MCF 10A (cell line): ENCODE measurements at regions not wholly inside any gene's neighbourhood (a gene's known extent, or its start where the extent isn't known, plus 50 kb on each side); places are given as distances from the start of the nearest gene placed in this dataset.

Experiments
- BruUV-seq: library from RNA; stranded (reverse); fragments of 400-500 nt; replicated peaks from 2 replicates; lab custom pipeline; 2021; lab: Mats Ljungman, UMichigan
- CTCF ChIA-PET: fragments of 300-600 bp; sonication (Branson Sonifier 250); formaldehyde crosslinking; extraction: SDS; loops from one replicate; lab custom pipeline; 2021; ENCODE audit warnings: antibody characterized with exemption, inconsistent platforms; lab: Yijun Ruan, JAX
- POLR2A ChIA-PET: fragments of 300-600, 350-650 bp; sonication (Branson Sonifier 250); formaldehyde crosslinking; extraction: SDS; loops from one replicate; lab custom pipeline; 2020; ENCODE audit warnings: antibody characterized with exemption, inconsistent platforms; lab: Yijun Ruan, JAX
- DNase-seq: peaks from one replicate; pipeline ENCODE4 v3.0.0-alpha.2; 2018; ENCODE audit not compliant: unreplicated experiment
- H3K27ac Mint-ChIP-seq: one replicate; pipeline ENCODE4 v1.8.0; 2022; ENCODE audit warnings: mild to moderate bottlenecking, low read depth, mixed read lengths; ENCODE audit not compliant: unreplicated experiment
- H3K27me3 Mint-ChIP-seq: one replicate; pipeline ENCODE4 v1.8.0; 2022; ENCODE audit warnings: mixed read lengths; ENCODE audit not compliant: insufficient read depth, unreplicated experiment
- H3K36me3 Mint-ChIP-seq: one replicate; pipeline ENCODE4 v1.8.0; 2022; ENCODE audit warnings: mild to moderate bottlenecking, moderate library complexity, mixed read lengths; ENCODE audit not compliant: insufficient read depth, unreplicated experiment
- H3K4me1 Mint-ChIP-seq: one replicate; pipeline ENCODE4 v1.8.0; 2022; ENCODE audit warnings: mixed read lengths; ENCODE audit not compliant: insufficient read depth, unreplicated experiment
- H3K4me3 Mint-ChIP-seq: one replicate; pipeline ENCODE4 v1.8.0; 2022; ENCODE audit warnings: mild to moderate bottlenecking, moderate library complexity, mixed read lengths; ENCODE audit not compliant: unreplicated experiment
- H3K9me3 Mint-ChIP-seq: one replicate; pipeline ENCODE4 v1.8.0; 2022; ENCODE audit warnings: mixed read lengths; ENCODE audit not compliant: unreplicated experiment
- intact Hi-C: fragments of 100-400 bp; cut with micrococcal nuclease; formaldehyde crosslinking; loops from 2 replicates; pipeline ENCODE4 v1.14.1; 2022
- TF ChIP-seq, protein P1 (sequence below): fragments of 200-600 bp; IDR thresholded peaks from one replicate; pipeline ENCODE4 v1.8.0; 2022; ENCODE audit warnings: antibody characterized with exemption, mild to moderate bottlenecking; ENCODE audit not compliant: unreplicated experiment

DNA sequence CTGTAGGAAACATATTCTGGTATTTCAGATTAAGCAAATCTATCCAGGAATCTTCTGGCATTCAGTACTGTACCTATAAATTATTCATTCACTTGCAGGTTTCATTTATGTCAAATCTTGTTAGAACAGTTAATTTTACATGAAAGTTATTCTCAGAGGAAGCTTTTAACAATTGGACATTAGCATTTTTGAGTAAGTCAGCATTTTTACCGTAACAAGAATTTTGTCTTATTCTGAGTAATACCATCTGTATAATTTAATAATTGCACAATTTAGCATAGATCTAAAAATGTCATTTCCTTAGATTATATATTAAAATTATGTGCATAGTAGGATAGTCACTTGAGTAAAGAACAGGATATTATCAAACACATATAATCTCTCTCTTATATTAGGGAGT lies 764.8 kb upstream of the LRFN5 start:
- CTCF ChIA-PET = no interaction called here
- no peak overlapping the region for H3K27ac Mint-ChIP-seq
- H3K27me3 Mint-ChIP-seq = no peaks in the 10 kb centered on the region
- no peaks in the 10 kb centered on the region for H3K4me1 Mint-ChIP-seq
- no peak overlapping the region for H3K4me3 Mint-ChIP-seq
- no peak for DNase-seq
- H3K9me3 Mint-ChIP-seq = peaks cover 7% of the 10 kb centered on the region
- POLR2A ChIA-PET = interaction anchor here (0.7 kb wide), 1 partner anchor 625 kb away, joined by 3 read pairs; no protein-coding TSS in a partner anchor
- H3K36me3 Mint-ChIP-seq = no peaks in the 10 kb centered on the region
- intact Hi-C loops = no loop called here
- TF ChIP-seq, protein P1, sequence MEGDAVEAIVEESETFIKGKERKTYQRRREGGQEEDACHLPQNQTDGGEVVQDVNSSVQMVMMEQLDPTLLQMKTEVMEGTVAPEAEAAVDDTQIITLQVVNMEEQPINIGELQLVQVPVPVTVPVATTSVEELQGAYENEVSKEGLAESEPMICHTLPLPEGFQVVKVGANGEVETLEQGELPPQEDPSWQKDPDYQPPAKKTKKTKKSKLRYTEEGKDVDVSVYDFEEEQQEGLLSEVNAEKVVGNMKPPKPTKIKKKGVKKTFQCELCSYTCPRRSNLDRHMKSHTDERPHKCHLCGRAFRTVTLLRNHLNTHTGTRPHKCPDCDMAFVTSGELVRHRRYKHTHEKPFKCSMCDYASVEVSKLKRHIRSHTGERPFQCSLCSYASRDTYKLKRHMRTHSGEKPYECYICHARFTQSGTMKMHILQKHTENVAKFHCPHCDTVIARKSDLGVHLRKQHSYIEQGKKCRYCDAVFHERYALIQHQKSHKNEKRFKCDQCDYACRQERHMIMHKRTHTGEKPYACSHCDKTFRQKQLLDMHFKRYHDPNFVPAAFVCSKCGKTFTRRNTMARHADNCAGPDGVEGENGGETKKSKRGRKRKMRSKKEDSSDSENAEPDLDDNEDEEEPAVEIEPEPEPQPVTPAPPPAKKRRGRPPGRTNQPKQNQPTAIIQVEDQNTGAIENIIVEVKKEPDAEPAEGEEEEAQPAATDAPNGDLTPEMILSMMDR = no peak
- no TSS peak for BruUV-seq

- ChIA-PET CTCF (no interaction called here), POLR2A (no interaction called here)
- no peaks in the 10 kb centered on the region for H3K27me3 Mint-ChIP-seq
- H3K4me1 Mint-ChIP-seq = no peaks in the 10 kb centered on the region
- H3K9me3 Mint-ChIP-seq = peaks cover 7% of the 10 kb centered on the region
- TF ChIP-seq, protein P1 = no peak
- H3K36me3 Mint-ChIP-seq = no peaks in the 10 kb centered on the region
- BruUV-seq = no TSS peak
- H3K27ac Mint-ChIP-seq = no peak overlapping the region
- intact Hi-C loops = no loop called here
- DNase-seq = no peak
- no peak overlapping the region for H3K4me3 Mint-ChIP-seq
Observed at GRCh38 chr14:40838601-40839000, 768.1 kb upstream of the LRFN5 start.

- intact Hi-C loops = no loop called here
- no peaks in the 10 kb centered on the region for H3K36me3 Mint-ChIP-seq
- POLR2A ChIA-PET = no interaction called here
Observed at GRCh38 chr14:40806471-40806870, 800.2 kb upstream of the LRFN5 start.

GRCh38 chr14:40796168-40796567 lies 810.5 kb upstream of the LRFN5 start:
- Mint-ChIP-seq H3K9me3 (no peaks in the 10 kb centered on the region), H3K4me1 (no peaks in the 10 kb centered on the region), H3K27me3 (no peaks in the 10 kb centered on the region), H3K4me3 (no peak overlapping the region), H3K36me3 (no peaks in the 10 kb centered on the region), H3K27ac (no peak overlapping the region)
- no TSS peak for BruUV-seq
- TF ChIP-seq, protein P1 = no peak
- intact Hi-C loops = no loop called here
- CTCF ChIA-PET = no interaction called here
- DNase-seq = no peak
- POLR2A ChIA-PET = interaction anchor here (0.6 kb wide), 1 partner anchor 42 kb away, joined by 3 read pairs; no protein-coding TSS in a partner anchor

More at GRCh38 chr14:40806471-40806870, 800.2 kb upstream of the LRFN5 start:
- TF ChIP-seq, protein P1 = no peak
- CTCF ChIA-PET = no interaction called here
- H3K4me1 Mint-ChIP-seq = no peaks in the 10 kb centered on the region
- no peak overlapping the region for H3K27ac Mint-ChIP-seq
- no peak overlapping the region for H3K4me3 Mint-ChIP-seq
- BruUV-seq = no TSS peak
- H3K27me3 Mint-ChIP-seq = peaks cover 10% of the 10 kb centered on the region
- peaks cover 7% of the 10 kb centered on the region for H3K9me3 Mint-ChIP-seq
- DNase-seq = no peak
